ENCODE measurements at regions not wholly inside any gene's neighbourhood (a gene's known extent, or its start where the extent isn't known, plus 50 kb on each side); places are given as distances from the start of the nearest gene placed in this dataset.

DNA sequence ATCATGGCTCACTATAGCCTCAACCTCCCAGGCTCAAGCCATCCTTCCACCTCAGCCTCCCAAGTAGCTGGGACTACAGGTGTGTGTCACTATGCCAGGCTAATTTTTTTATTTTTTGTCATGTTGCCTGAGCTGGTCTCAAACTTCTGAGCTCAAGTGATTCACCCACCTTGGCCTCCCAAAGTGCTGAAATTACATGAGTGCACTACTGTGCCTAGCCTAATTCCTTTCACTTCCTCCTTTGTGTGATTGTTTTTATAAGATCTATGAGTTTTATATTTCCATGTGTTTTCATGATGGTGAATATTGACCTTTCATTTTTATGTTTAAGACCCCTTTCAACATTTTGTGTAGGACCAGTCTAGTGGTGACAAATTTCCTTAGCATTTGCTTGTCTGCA, 55.2 kb upstream of the IL12B start:
- DNase-seq (ENCODE audit: low spot score): no peak

DNA sequence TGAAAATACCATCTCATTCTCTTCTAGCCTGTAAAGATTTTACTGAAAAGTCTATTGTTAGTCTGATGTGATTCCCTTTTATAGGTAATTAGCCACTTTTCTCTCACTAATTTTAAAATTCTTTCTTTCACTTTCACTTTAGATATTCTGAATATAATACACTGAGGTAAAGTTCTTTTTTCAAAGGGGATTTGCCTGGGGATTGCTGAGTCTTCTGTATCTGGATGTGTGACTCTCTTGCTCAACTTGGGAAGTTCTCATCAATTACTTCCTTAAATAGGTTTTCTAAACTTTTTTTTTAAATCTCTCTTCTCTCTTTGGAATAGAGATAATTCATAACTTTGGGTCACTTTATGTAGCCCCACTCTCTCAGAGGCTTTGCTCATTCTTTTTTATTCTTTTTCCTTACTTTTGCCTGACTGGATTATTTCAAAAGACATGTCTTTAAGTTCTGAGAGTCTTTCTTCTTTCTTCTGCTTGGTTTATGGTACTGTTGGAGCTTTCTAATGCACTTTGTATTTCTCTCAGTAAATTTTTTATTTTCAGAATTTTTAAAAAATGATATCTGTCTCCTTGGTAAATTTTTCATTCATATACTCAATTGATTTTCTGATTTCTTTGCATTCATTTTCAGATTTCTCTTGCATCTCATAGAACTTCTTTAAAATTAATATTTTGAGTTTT, 55.9 kb upstream of the IL12B start:
- DNase-seq (ENCODE audit: low spot score): no peak

DNA sequence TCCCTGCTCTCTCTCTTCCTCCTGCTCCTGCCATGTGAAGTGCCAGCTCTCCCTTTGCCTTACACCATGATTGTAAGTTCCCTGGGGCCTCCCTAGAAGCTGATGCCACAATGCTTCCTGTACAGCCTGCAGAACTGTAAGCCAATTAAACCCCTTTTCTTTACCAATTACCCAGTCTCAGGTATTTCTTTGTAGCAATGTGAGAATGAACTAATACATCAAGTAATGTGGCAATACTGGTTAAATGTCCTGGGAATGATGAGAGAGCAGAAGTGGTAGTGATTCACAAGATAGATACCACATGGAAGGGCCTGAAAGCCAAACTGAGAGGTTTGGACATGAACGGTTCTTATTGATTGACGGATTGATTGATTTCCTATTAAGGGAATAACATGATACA, 62.6 kb upstream of the IL12B start:
- DNase-seq (ENCODE audit: low spot score): no peak

DNA sequence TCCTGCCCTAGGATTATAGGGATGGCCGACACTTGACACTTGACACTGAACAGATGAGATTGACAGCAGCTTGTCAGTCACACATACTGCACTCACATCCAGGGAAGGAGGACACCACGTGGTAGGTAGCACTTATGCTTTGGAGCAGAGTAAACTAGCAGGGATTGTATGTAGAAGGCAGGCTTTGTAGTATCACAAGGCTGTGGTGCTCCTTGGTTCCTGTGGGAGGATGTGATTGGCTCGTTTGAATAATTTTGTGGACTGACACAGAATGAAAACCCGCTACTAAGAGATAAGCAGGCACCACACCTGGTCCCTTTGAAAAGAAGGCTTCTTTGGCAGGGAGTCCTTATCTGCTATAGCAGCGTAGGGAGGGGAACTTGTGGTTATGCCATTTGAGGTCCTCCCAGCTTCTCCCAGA, 63.6 kb upstream of the IL12B start:
- DNase-seq (ENCODE audit: low spot score): no peak

DNA sequence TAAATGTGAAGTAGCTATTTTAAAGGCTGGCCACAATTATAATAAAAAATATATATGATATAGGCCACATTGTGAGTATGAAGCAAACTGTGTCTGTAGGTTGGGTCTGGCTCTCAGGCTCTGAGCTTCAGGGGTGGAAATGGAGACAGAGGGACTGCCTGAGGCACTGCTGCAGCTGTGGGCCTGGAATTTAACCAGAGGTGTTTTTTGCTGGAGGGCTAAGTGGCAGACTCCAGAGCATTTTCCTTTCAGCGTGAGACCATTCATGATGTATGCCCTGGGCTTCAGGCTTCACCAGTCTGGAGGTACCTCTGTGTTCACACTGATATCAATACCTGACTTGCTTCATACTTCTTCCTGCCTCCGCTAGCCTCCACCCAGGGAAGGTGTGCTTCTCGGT, 64.9 kb upstream of the IL12B start:
- DNase-seq (ENCODE audit: low spot score): no peak

DNA sequence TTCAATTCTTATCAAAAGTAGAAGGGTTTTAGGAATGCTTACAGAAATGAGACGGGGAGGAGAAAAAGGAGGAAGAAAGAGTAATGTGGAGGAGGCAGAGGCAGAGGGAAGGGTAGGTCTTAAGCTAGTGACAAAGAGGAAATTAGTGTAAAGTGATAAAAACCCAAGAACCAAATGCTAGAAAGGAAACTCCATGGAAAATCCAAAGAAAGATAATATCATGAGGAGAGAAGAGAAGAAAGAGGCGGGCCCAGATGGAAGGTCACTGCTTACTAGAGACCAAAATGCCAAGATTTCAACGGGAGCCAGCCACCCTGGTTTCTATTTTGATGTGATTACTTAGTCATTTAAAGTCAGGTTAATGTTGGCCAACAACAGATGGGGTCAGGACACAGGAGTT, 68.6 kb upstream of the IL12B start:
- no peak for DNase-seq (ENCODE audit: low spot score)

DNA sequence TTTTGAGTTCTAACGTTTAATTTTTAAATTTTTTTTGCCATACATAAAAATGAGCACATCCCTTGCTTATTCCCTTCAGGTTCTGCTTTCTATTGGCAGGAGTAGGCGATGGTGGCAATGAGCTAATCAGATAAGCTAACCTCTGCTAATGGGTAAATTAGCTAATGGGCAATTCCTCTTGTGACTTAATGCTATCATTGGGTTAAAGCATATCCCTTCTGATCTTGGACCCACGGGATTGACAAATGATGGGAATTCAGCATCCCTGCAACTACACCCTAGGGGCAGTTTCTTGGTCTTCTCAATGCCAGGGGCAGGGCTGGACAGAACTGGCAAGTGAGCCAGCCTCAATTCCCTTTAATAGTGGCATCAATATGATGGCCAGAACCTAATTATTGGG, 70.2 kb upstream of the IL12B start:
- no peak for DNase-seq (ENCODE audit: low spot score)

DNA sequence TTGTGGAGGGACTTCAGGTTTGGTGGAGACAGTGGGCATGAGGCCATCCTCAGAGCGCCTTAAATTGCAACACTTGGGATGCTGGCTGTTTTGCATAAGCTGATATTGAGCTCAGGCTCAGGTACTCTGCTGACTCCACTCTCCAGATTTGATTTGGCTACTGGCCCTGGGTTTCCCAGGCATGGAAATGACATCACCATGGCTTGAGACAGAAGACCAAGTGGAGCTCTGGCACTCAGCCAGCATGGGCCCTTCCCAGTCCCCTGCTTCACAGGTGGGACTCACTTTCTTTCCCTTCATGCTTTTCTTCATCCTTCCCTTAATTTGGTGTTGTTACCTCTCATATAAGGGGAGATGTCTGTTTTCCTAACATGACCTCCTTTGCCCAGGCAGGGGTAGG, 72.0 kb upstream of the IL12B start:
- peak; percentile 56 for DNase-seq (ENCODE audit: low spot score)

DNA sequence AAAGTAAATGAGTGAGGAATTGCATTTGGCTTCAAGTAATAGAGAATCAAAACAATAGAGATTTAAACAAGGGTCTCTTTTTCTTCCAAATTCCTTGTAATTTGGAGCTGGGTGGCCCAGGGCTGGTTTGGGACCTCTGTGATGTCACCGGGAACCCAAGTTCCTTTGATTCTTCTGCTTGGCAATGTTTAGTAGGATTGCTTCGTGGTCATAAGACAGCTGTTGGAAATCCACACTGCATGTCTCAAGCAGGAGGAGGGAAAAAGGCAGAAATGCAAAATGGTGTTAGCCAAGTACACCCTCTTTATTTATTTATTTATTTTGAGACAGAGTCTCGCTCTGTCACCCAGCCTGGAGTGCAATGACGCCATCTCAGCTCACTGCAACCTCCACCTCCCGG, 72.6 kb upstream of the IL12B start:
- DNase-seq (ENCODE audit: low spot score): no peak

DNA sequence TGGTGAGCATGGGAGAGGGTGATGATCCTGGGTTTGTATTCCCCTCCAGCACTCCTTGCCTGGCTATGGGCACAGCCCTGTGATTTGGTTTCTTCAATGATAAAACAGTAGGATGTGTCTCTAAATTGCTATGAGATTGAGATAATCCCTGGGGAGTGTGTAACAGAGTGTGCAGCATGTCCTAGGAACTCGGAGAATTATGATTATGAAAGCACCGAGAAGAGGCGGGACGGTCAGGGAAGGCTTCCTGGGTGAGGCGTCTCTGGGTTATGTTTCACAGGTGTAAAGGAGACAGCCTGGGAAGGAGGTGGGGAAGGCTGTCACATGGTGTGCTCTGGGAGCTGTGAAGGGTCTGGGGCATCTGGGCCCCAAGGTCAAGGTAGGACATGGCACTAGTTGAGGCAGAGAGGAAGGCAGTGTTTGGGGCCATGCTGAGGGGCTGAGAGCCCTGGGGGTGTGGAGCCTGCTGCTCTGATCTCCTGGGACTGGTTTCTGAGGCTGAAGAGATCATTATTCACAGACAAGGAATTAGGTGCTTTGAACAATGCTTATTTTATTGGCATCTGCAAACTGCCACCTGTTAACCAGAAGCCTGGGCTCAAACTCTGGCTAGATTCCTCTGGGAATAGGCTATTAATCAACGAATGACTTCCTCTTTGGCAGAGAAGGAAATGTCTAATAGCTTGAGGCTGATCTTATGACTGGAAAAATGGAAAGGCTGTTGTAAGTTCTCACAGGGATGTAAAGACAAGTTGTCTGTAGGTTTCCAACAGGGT, 73.8 kb upstream of the IL12B start:
- DNase-seq (ENCODE audit: low spot score): peak; percentile 26

DNA sequence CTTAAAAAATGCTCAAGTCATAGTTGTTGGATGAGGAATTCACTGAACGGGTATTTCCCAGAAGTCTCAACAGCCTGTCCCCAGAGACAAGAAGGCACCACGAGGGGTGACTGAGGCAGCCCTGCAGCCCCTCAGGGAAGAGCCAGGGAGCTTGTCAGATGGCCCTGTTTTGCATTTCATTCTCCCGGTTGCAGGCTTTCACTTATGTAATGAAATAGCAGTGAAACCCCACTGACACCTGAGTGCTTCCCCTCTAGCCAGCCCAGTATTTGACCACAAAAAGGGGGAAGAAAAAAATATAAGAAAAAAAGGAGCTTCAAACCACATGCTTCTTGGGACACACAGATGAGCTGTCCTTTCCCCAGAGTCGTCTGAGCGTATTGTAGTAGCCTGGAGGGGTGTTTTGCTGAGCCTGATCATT, 75.3 kb upstream of the IL12B start:
- DNase-seq (ENCODE audit: low spot score): no peak

DNA sequence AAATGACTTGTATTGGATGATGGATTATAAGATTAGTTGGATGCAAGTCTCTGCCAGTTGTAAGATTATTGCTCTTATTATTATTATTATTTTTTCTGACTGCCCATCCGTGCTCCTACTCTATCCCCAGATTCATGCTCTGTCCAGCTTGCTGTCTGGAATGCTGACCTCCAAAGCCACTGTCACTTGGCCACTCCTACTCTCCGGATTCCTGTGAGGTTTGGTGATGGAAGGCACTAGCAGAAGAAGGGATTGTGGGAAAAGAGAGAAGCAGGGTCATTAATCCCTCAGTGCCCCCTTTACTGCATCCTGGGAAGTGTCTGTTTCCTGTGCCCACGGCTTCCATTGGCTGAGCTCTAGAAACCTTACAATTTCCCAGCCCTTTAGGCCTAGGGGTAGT, 76.3 kb upstream of the IL12B start:
- no peak for DNase-seq (ENCODE audit: low spot score)

DNA sequence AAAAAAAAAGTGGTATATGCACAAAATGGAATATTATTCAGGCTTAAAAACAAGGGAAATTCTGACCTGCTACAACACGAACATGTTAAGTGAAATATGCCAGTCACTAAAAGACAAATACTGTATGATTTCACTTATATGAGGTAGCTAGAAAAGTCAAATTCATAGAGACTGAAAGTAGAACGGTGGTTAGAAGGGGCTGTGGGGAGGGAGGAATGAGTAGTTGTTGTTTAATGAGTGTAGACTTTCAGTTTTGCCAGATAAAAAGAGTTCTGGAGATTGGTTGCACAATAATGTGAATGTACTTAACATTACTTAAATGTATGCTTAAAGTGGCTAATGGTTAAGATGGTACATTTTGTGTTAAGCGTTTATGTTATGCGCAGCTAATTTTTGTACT, 79.5 kb upstream of the IL12B start:
- no peak for DNase-seq (ENCODE audit: low spot score)

DNA sequence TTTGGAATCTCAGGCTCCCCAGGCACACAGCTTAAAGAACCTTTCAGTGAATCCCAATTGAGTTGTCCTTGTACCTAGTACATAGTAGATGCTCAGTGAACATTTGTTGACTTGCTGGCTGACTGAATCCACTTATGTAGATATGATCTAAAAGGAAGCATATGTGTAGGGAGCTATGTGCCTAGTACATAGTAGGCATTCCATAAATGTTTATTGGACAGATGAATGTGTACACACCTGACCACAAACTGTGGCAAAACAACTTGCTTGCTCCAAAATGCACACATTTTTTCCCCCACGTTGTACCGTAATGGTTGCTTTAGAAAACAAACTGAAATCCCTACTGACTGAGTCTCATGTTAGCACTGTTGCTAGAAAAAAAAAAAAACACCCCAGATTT, 80.2 kb upstream of the IL12B start:
- DNase-seq (ENCODE audit: low spot score): peak; percentile 7

DNA sequence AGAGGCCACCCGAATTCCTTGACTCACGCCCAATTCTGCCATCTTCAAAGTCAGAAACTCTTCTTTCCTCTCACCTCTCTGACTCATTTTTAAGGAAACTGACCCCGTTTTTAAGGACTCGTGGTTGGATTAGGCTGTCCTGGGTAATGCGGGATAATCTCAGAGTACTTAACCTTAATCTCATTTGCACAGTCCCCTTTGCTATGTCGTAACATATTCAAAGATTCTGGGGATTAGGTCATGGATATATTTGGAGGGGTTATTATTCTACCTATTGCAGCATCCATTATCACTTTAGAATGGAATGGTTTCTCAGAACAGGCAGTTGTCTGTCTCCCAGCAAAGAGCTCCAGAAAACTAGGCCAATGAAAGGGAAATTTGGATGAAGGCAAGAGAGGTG, 80.8 kb upstream of the IL12B start:
- DNase-seq (ENCODE audit: low spot score): no peak

DNA sequence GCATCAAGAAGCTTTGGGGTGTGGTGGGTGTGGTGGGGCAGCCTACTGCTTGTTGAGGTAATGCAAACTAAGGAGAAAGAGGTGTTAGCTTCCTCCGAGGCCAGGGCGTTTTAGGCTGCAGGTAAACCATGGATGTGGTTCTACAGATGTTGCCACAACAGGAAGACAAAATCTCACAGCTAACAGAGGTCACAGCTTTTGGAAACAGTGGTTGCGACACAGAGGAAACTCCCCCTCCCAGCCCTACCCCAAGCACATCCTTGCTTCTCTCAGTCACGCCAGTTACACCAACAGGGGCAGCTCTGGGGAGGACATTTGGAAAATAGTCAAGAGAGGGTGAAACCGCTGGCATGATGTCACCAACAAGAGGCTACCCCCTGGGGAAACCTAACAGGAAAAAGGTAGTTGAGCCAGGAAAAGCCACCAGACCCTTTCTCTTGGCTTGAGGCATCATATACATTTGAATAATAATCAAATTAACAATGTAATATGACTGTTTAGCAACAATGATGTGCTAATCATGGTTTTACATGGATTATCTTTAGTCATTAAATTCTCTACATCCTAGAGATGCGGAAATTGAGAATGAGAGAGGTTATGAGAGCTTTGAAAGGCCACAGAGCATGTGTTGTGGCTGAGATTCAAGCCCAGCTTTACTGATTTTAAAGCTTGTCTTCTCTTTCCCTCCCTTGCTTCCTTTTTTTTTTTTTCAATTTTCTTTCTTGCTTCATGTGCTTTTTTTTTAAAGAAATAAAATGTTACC, 82.2 kb upstream of the IL12B start:
- DNase-seq (ENCODE audit: low spot score): peak; percentile 4

DNA sequence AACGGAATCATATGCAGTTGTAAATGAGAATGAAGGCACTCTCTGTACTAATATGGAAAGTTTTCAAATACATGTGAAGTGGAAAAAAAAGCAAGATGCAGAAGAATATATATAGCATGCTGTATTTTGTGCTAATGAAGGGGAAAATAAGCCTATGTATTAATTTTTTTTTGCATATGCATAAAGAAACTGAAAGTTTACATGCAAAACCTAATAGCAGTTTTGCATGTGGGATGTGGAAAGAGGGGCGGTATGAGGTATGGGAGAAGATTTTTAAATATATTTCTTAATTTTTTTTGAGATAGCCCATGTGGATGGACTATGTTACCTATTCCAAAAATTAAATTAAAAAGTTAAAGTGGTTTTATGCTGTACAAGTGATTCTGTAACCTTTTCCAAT, 83.7 kb upstream of the IL12B start:
- DNase-seq (ENCODE audit: low spot score): no peak

DNA sequence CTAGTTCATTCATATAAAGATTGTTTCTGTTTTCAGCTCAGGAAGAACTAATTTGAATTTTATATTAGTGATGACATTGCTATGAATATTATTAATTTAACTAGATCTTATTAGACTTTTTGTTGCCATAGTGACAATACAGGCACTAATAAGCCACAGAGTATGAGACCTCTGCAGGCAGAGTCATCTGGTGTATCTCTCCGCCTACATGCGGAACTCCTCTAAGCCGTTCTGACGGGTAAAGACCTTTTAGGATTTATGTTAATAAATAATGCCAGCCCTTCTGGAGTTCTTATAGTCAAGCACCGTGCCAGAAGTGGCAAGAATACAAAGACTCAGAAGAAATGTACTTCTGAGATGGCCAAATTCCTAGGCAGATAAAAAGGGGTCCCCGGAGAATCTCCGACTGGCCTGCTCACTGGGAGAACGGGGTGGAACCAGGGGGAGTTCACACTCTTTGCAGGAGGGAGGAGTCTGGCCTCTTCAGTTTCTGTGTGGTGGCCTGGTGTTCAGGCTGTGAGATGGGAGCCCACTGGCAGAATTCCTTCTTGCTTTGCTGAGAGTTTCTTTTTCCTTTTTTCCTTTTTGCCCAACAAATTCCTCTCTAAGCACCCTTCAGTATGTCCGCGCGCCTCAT, 85.1 kb upstream of the IL12B start:
- no peak for DNase-seq (ENCODE audit: low spot score)

DNA sequence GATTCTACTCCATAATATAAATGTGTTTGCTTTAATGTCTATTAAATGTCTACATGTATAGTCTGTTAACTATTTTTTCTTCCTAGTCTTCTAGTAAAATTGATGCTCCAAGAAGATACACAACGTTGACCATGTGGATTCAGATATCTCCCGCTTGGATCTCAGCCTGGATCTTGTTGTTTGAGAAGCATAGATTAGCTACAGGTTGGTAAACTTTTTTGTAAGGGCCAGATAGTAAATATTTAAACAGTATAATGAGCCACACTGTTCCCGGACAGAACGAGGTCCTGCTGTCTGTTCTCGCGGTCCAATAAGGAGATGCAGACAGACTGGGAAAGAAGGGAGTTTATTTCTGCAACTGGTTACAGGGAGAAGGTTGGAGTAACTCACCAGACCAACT, 86.2 kb upstream of the IL12B start:
- DNase-seq (ENCODE audit: low spot score): no peak

DNA sequence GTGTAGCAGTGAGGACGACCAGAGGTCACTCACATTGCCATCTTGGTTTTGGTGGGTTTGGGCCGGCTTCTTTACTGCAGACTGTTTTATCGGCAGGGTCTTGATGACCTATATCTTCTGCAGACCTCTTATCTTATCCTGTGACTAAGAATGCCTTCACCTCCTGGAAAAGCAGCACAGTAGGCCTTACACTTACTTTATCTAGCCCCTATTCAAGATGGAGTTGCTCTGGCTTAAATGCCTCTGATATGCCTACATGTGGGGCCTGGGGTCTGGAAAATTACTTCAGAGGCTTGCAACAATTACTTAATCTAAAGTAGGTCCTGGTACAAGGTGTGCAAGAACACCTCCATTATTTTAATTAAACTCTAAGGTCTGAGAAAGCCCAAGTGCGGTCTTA, 86.9 kb upstream of the IL12B start:
- no peak for DNase-seq (ENCODE audit: low spot score)

DNA sequence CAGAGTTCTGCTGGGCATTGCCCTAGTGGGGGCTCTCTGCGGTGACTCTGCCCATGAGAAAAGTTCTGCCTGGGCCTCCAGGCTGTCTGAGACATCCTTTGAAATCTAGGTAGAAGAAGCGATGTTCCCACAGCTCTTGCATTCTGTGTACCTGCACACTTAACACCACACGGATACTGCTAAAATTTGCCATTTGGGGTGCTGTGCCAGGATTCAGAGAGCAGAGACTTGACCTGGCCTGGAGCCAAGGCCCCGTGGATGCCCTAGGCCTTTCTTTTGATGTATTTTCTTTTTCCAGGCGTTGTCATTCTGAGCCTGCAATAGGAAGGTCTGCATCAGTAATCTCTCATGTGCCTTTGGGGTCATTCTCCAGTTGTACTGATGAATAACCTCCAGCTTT, 89.3 kb upstream of the IL12B start:
- DNase-seq (ENCODE audit: low spot score): no peak

DNA sequence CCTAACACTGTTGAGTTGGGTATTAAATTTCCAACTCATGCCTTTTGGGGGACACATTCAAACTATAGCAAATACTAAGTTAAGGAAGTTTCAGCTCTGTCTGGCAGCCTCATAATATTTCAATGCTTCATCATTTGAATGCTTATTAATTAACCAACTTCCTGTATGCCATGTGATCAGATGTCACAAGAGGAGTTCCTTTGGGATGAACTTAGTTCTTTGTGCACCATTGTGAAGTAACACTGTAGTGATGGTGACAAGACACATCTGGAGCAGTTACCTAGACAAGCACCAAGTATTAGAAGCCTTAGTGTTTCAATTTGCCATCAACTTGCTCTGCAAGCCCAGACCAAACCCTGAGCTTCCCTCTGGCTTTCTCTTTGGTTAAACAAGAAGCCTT, 90.7 kb upstream of the IL12B start:
- DNase-seq (ENCODE audit: low spot score): peak; percentile 30

DNA sequence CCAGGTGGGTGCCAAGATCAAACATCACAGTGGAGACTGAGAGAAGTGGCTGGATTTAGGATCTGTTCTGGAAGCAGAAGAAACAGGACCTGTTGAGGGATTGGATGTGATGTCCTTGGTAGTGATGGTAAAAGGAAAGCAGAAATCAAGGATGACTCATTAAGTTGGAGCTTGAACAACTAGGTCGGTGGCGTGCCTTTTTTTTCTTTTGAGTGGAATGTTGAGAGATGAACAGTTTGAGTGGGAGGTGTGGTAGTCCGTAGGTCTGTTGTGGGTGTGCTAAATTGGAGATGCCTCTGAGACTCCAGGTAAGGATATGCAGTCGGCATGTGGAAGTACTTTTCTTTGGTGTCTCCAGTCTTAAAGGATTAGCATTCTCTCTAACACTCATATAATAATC, 92.1 kb upstream of the IL12B start:
- peak; percentile 11 for DNase-seq (ENCODE audit: low spot score)
